ENCODE measurements at regions not wholly inside any gene's neighbourhood (a gene's known extent, or its start where the extent isn't known, plus 50 kb on each side); places are given as distances from the start of the nearest gene placed in this dataset.

DNA sequence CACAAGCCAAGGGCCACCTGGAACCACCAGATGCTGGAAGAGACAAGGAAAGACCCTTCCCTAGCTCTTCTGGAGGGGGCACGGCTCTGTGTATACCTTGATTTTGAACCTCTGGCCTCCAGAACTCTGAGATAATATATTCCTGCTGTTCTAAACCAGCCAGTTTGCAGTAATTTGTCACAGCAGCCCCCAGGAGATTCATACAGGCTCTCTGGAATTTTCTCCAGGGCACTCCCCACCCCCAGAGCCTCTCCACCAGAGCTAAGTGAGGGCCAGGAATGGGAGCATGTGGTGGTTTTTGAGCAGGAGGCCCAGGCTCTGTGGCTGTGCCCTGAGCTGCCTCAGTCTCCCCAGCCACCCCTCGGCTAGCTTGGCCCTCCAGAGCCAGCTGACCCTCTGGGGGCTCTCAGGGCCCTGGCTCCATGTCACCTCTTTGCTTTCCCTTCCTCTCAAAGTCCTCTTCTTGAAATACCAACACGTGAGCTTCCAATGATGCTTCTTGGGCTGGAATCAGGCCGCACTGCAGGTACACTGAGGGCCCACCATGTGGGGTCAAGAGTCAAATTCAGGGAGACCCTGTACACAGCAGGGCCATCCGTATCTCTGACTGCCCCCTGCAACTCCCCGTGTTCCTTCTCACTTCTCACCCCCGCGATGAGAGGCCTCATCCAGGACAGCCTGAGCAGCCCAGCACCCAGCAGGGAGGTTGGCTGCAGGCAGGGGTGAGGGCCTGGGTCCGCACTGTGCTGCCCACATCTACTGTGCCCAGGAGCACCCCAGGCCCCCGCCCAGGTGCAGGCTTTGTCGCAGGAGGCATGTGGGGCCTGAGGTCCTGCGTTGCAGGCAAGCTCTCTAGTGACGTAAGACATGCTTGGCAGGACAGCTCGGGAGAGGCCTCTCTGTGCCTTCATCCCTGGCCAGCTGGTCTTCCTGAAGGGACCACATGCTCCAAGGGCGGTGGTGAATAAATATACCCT, 155.5 kb downstream of the ANKRD60 start:
- TF ChIP-seq, protein P1, sequence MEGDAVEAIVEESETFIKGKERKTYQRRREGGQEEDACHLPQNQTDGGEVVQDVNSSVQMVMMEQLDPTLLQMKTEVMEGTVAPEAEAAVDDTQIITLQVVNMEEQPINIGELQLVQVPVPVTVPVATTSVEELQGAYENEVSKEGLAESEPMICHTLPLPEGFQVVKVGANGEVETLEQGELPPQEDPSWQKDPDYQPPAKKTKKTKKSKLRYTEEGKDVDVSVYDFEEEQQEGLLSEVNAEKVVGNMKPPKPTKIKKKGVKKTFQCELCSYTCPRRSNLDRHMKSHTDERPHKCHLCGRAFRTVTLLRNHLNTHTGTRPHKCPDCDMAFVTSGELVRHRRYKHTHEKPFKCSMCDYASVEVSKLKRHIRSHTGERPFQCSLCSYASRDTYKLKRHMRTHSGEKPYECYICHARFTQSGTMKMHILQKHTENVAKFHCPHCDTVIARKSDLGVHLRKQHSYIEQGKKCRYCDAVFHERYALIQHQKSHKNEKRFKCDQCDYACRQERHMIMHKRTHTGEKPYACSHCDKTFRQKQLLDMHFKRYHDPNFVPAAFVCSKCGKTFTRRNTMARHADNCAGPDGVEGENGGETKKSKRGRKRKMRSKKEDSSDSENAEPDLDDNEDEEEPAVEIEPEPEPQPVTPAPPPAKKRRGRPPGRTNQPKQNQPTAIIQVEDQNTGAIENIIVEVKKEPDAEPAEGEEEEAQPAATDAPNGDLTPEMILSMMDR (IDR thresholded peaks at IDR 0.05): no peak
- no peak for TF ChIP-seq POLR2A (IDR thresholded peaks at IDR 0.05)
